DND-41 (cell line): ENCODE measurements at regions not wholly inside any gene's neighbourhood (a gene's known extent, or its start where the extent isn't known, plus 50 kb on each side); places are given as distances from the start of the nearest gene placed in this dataset.

Experiments
- EZH2 ChIP-seq: IDR thresholded peaks from 3 replicates; pipeline ENCODE4 v1.6.1; 2012; ENCODE audit warnings: borderline replicate concordance, low read depth, mild to moderate bottlenecking, moderate library complexity, low read length, inconsistent platforms; ENCODE audit not compliant: severe bottlenecking
- TF ChIP-seq, protein P1 (sequence below): IDR thresholded peaks from 2 replicates; pipeline ENCODE4 v1.5.1; 2012; ENCODE audit warnings: borderline replicate concordance, low read length, moderate library complexity, mild to moderate bottlenecking; ENCODE audit not compliant: poor library complexity, severe bottlenecking; ENCODE audit errors: extremely low read depth

DNA sequence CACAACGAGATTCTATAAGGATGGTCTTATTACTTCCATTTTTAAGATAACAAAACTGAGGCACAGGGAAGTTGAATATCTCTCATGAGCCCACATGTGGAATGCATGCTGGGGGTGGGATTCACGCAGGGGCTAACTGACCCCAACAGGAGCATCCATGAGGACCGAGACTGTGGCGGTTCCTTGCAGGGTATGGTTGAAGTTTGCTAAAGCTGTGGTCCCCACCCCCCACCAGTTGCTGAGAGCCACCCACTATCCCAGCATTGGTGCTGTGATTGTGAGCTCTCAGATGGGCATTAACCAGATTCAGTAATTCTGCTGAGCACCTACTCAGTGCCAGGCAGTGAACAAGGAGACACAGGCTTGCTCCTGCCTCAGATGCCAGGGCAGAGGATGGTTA is 116.0 kb upstream of the TEX51 start:
- TF ChIP-seq, protein P1, sequence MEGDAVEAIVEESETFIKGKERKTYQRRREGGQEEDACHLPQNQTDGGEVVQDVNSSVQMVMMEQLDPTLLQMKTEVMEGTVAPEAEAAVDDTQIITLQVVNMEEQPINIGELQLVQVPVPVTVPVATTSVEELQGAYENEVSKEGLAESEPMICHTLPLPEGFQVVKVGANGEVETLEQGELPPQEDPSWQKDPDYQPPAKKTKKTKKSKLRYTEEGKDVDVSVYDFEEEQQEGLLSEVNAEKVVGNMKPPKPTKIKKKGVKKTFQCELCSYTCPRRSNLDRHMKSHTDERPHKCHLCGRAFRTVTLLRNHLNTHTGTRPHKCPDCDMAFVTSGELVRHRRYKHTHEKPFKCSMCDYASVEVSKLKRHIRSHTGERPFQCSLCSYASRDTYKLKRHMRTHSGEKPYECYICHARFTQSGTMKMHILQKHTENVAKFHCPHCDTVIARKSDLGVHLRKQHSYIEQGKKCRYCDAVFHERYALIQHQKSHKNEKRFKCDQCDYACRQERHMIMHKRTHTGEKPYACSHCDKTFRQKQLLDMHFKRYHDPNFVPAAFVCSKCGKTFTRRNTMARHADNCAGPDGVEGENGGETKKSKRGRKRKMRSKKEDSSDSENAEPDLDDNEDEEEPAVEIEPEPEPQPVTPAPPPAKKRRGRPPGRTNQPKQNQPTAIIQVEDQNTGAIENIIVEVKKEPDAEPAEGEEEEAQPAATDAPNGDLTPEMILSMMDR, result no peak
- no peak for TF ChIP-seq EZH2
